ENCODE measurements at regions not wholly inside any gene's neighbourhood (a gene's known extent, or its start where the extent isn't known, plus 50 kb on each side); places are given as distances from the start of the nearest gene placed in this dataset.
"Not testable (repeated sequence)": the region's sequence is repeated elsewhere in the genome, so short reads cannot be mapped to it uniquely, and the experiment has no call there.

GRCh38 chr6:134436281-134436815 is 118.4 kb upstream of the SGK1 start:
- Mint-ChIP-seq H3K4me1 (peaks cover 19% of the 10 kb centered on the region), H3K27me3 (no peaks in the 10 kb centered on the region), H3K36me3 (ENCODE audit: low read depth) (no peaks in the 10 kb centered on the region), H3K27ac (peak overlapping the region; percentile 63), H3K4me3 (peak overlapping the region; percentile 86)
- ATAC-seq: peak; percentile 87
- H3K9me3 ChIP-seq (ENCODE audit: control insufficient read depth, low read length, poor library complexity, severe bottlenecking): no peaks in the 10 kb centered on the region
- peak in 1 of 3 donors; percentile 15 for DNase-seq

DNA sequence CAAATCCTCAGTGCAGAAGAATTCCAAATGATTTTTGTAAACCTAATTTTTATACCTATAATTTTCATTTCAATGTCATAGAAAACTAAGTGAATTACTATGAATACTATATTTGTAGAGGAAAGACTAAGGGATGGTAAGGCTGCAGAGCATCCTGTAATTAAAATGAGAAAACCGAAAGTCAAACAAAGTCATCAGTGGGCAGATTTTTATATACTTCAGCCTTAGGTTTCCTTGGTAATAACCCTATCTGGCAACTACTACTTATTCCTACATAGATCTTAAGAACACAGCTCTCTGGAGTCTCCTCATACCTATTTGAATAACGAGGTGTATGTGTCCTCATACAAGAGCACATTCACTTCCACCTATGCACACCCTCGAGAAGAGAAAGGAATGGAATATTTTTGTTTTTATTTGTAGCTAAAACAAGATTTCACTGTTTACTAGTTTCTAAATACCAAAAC is 117.9 kb upstream of the SGK1 start:
- Mint-ChIP-seq H3K36me3 (ENCODE audit: low read depth) (no peaks in the 10 kb centered on the region), H3K4me3 (peak overlapping the region; percentile 86), H3K27ac (peak overlapping the region; percentile 63), H3K27me3 (no peaks in the 10 kb centered on the region), H3K4me1 (peaks cover 19% of the 10 kb centered on the region)
- DNase-seq (no peak), ATAC-seq (peak; percentile 37)
- no peaks in the 10 kb centered on the region for H3K9me3 ChIP-seq (ENCODE audit: control insufficient read depth, low read length, poor library complexity, severe bottlenecking)

- Mint-ChIP-seq H3K27me3 (no peaks in the 10 kb centered on the region), H3K36me3 (ENCODE audit: low read depth) (no peaks in the 10 kb centered on the region), H3K4me1 (peaks cover 19% of the 10 kb centered on the region), H3K4me3 (no peak overlapping the region), H3K27ac (no peak overlapping the region)
- no peak for ATAC-seq
- no peaks in the 10 kb centered on the region for H3K9me3 ChIP-seq (ENCODE audit: control insufficient read depth, low read length, poor library complexity, severe bottlenecking)
- DNase-seq: no peak
Observed at GRCh38 chr6:134434019-134434942, 116.4 kb upstream of the SGK1 start.

- no peaks in the 10 kb centered on the region for H3K27me3 Mint-ChIP-seq
- H3K9me3 ChIP-seq (ENCODE audit: control insufficient read depth, low read length, poor library complexity, severe bottlenecking): no peaks in the 10 kb centered on the region
- H3K4me1 Mint-ChIP-seq: peaks cover 13% of the 10 kb centered on the region
- H3K36me3 Mint-ChIP-seq (ENCODE audit: low read depth): no peaks in the 10 kb centered on the region
- no peak overlapping the region for H3K27ac Mint-ChIP-seq
- DNase-seq: no peak
- no peak overlapping the region for H3K4me3 Mint-ChIP-seq
- ATAC-seq: no peak
Observed at GRCh38 chr6:134432036-134432435, 114.1 kb upstream of the SGK1 start.

GRCh38 chr6:134431421-134431859 is 113.5 kb upstream of the SGK1 start:
- Mint-ChIP-seq H3K4me3 (no peak overlapping the region), H3K27me3 (no peaks in the 10 kb centered on the region), H3K27ac (no peak overlapping the region), H3K4me1 (peaks cover 10% of the 10 kb centered on the region), H3K36me3 (ENCODE audit: low read depth) (no peaks in the 10 kb centered on the region)
- ATAC-seq: no peak
- no peaks in the 10 kb centered on the region for H3K9me3 ChIP-seq (ENCODE audit: control insufficient read depth, low read length, poor library complexity, severe bottlenecking)
- DNase-seq: no peak

DNA sequence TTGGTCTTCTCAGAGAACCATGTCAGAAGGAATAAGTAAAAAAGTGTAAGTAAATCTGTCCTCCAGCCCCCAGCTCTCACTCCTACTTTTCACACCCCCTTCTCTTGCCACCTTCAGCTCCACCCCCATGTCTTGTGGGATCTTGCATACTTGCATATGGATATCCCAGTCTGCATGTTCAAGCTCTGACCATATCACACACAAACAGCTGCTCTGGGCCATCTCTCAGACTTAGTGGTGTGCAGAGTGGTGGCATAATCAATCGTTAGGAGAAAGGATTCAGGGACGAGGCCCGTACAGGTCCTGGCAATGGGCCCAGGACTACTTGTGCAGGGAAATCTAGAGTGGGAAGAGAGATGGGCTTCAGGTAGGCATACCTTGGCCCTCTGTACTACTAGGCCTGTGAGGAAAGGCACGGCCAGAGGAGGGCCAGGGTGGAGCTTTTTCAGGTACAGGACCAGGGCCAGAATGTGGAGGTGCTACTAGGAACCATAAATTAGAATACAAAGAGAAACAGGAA is 112.0 kb upstream of the SGK1 start:
- no peak overlapping the region for H3K4me3 Mint-ChIP-seq
- H3K9me3 ChIP-seq (ENCODE audit: control insufficient read depth, low read length, poor library complexity, severe bottlenecking): no peaks in the 10 kb centered on the region
- H3K36me3 Mint-ChIP-seq (ENCODE audit: low read depth): no peaks in the 10 kb centered on the region
- ATAC-seq (no peak), DNase-seq (no peak)
- H3K27me3 Mint-ChIP-seq: no peaks in the 10 kb centered on the region
- peaks cover 3% of the 10 kb centered on the region for H3K4me1 Mint-ChIP-seq
- H3K27ac Mint-ChIP-seq: no peak overlapping the region

- peaks cover 3% of the 10 kb centered on the region for H3K4me1 Mint-ChIP-seq
- ATAC-seq (no peak), DNase-seq (no peak)
- H3K9me3 ChIP-seq (ENCODE audit: control insufficient read depth, low read length, poor library complexity, severe bottlenecking): no peaks in the 10 kb centered on the region
- H3K27me3 Mint-ChIP-seq: no peaks in the 10 kb centered on the region
- no peaks in the 10 kb centered on the region for H3K36me3 Mint-ChIP-seq (ENCODE audit: low read depth)
- H3K4me3 Mint-ChIP-seq: no peak overlapping the region
- H3K27ac Mint-ChIP-seq: no peak overlapping the region
Observed at GRCh38 chr6:134427721-134428120, 109.8 kb upstream of the SGK1 start.

GRCh38 chr6:134426623-134427022 is 108.7 kb upstream of the SGK1 start:
- no peaks in the 10 kb centered on the region for H3K27me3 Mint-ChIP-seq
- H3K27ac Mint-ChIP-seq: no peak overlapping the region
- no peak overlapping the region for H3K4me3 Mint-ChIP-seq
- DNase-seq (no peak), ATAC-seq (no peak)
- no peaks in the 10 kb centered on the region for H3K36me3 Mint-ChIP-seq (ENCODE audit: low read depth)
- H3K4me1 Mint-ChIP-seq: peaks cover 3% of the 10 kb centered on the region
- no peaks in the 10 kb centered on the region for H3K9me3 ChIP-seq (ENCODE audit: control insufficient read depth, low read length, poor library complexity, severe bottlenecking)

DNA sequence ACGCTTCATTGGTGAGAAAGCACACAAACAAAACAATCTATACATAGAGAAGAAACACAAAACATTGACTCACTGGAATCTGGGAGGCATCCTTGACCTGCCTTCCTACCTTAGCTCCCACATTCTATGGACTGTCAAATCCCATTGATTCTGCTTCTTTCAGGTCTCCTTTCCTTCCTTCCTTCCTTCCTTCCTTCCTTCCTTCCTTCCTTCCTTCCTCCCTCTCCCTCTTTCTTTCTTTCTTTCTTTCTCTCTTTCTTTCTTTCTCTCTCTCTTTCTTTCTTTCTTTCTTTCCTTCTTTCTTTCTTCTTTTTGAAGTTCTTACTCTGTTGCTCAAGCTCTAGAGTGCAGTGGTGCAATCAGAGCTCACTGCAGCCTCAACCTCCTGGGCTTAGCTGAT is 108.0 kb upstream of the SGK1 start:
- H3K27ac Mint-ChIP-seq; H3K27me3 Mint-ChIP-seq; H3K36me3 Mint-ChIP-seq (ENCODE audit: low read depth); ATAC-seq; H3K4me1 Mint-ChIP-seq; DNase-seq; H3K4me3 Mint-ChIP-seq; H3K9me3 ChIP-seq (ENCODE audit: control insufficient read depth, low read length, poor library complexity, severe bottlenecking): not testable (repeated sequence)

DNA sequence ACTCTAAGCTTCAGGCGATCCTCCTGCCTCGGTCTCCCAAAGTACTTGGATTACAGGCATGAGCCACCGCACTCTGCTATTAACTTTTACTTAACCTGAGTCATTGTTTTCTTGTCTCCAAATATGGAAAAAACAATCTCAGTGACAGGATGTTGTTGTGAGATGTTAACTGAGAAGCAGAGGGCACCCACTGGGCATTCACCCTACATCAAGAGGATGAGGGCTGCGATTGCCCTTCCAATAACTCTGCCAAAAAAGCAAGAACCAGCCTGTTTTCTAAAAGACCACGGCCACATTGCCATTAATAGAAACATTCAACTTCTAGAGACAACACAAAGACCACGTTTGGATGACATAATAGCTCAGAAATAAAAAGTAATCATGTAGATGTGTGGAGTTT is 107.6 kb upstream of the SGK1 start:
- Mint-ChIP-seq H3K4me1 (peaks cover 3% of the 10 kb centered on the region), H3K27ac (no peak overlapping the region), H3K4me3 (no peak overlapping the region), H3K27me3 (no peaks in the 10 kb centered on the region), H3K36me3 (ENCODE audit: low read depth) (no peaks in the 10 kb centered on the region)
- no peak for DNase-seq
- H3K9me3 ChIP-seq (ENCODE audit: control insufficient read depth, low read length, poor library complexity, severe bottlenecking): no peaks in the 10 kb centered on the region
- ATAC-seq: no peak

GRCh38 chr6:134424798-134425170 is 106.9 kb upstream of the SGK1 start:
- H3K27me3 Mint-ChIP-seq: no peaks in the 10 kb centered on the region
- H3K4me1 Mint-ChIP-seq: peaks cover 3% of the 10 kb centered on the region
- no peak for DNase-seq
- ATAC-seq: no peak
- H3K27ac Mint-ChIP-seq: no peak overlapping the region
- no peaks in the 10 kb centered on the region for H3K9me3 ChIP-seq (ENCODE audit: control insufficient read depth, low read length, poor library complexity, severe bottlenecking)
- H3K36me3 Mint-ChIP-seq (ENCODE audit: low read depth): no peaks in the 10 kb centered on the region
- H3K4me3 Mint-ChIP-seq: no peak overlapping the region

GRCh38 chr6:134424165-134424797 is 106.4 kb upstream of the SGK1 start:
- ATAC-seq (no peak), DNase-seq (no peak)
- Mint-ChIP-seq H3K27me3 (no peaks in the 10 kb centered on the region), H3K4me3 (no peak overlapping the region), H3K4me1 (peaks cover 3% of the 10 kb centered on the region), H3K36me3 (ENCODE audit: low read depth) (no peaks in the 10 kb centered on the region), H3K27ac (no peak overlapping the region)
- no peaks in the 10 kb centered on the region for H3K9me3 ChIP-seq (ENCODE audit: control insufficient read depth, low read length, poor library complexity, severe bottlenecking)

- H3K27me3 Mint-ChIP-seq: no peaks in the 10 kb centered on the region
- DNase-seq (no peak), ATAC-seq (no peak)
- no peaks in the 10 kb centered on the region for H3K36me3 Mint-ChIP-seq (ENCODE audit: low read depth)
- H3K9me3 ChIP-seq (ENCODE audit: control insufficient read depth, low read length, poor library complexity, severe bottlenecking): no peaks in the 10 kb centered on the region
- H3K27ac Mint-ChIP-seq: no peak overlapping the region
- H3K4me1 Mint-ChIP-seq: peaks cover 3% of the 10 kb centered on the region
- no peak overlapping the region for H3K4me3 Mint-ChIP-seq
Observed at GRCh38 chr6:134422426-134423231, 104.7 kb upstream of the SGK1 start.

Data from T-helper 17 cell (primary cell).